HG02938 (cell line): ENCODE measurements at regions not wholly inside any gene's neighbourhood (a gene's known extent, or its start where the extent isn't known, plus 50 kb on each side); places are given as distances from the start of the nearest gene placed in this dataset.

Experiments
- ATAC-seq: cut with Tn5 transposase; IDR thresholded peaks from one replicate; pipeline ENCODE4 v1.9.1; 2021; ENCODE audit warnings: mild to moderate bottlenecking, moderate library complexity; ENCODE audit not compliant: unreplicated experiment

DNA sequence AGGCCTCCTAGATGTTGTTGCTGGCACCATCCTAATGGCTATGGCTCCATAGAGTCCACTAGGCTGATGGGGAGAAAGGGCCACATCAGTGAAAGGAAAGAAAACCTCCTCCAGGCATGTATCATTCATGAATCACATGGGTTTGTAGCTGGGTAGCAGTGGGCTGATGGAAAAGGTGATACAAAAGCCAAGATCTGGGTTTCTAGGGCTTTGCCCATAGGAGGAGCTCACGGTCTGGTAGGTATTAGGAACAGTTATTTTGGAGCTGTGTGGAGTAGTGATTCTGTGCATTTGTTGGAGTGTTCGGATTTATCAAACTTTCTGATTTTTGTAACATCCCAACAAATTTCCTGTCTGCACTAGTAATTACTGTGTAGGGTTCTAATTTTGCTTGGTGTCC, 259.2 kb downstream of the SLC4A3 start:
- no peak for ATAC-seq

DNA sequence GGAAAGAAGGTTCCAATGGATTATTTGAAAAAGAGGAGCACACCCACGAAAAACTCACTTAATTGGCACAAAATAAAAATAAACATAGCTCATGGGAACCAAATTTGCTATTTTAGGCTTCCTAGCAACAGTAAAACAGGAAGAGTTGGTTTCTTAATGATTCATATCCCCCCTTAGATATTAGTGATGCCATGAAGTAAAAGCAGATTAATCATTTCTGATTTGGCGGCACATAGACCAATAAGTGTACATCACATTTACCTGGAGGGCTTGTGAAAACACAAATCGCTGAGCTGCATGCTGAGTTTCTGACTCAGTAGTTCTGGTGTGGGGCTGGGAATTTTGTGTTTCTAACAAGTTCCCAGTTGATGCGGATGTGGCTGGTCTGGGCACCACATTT, 260.4 kb downstream of the SLC4A3 start:
- no peak for ATAC-seq

DNA sequence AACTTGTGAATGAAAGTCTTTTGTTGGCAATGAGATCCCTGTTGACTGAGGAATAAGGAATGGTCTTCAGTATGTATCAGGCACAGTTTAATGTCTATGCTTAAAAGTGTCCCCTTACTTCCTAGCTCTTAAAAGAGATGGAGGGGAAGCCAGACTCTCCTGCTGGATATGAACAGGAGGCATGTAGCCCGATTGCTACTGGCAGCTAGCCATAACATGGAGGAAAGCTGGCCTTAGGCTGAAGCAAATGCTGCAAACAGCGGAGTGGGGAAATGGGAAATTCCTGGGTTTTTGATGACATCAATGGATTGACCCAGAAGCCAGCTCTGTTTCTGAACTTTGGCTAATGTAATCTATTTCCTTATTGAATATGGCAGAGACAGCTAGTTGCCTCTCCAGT, 266.1 kb downstream of the SLC4A3 start:
- ATAC-seq, result no peak

DNA sequence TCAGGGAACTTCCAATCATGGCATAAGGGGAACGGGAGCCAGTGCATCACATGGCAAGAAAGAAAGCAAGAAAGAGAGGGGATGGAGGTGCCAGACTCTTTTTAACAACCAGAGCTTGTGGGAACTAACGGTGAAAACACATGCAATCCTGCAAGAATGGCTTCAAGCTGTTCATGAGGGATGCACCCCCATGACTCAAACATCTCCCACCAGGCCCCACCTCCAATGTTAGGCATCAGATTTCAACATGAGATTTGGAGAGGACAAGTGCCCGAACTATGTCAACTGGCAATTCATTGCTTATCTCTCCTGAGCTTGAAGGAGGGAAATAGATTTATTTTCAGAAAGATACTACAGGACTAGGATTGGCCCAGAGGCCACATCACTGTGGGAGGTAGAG, 270.0 kb downstream of the SLC4A3 start:
- no peak for ATAC-seq

DNA sequence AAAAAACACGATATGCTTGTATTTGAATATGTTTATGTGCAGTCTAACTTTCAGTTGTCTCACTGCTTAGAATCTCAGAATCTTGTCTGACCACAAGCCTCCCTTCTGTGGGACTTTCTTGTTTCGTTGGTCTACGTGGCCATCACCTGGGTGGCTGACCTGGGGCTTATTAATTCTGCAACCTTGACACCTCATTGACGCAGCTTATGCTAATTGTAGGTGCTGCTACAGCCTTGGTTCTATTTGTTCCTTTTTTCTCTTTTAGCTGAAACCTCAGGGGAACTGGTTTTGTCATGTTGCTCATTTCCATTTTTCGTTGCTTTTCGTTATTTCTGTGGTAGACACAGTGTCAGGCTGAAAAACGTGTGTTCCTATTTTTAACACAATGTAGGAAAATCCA, 273.7 kb downstream of the SLC4A3 start:
- peak; percentile 77 for ATAC-seq

DNA sequence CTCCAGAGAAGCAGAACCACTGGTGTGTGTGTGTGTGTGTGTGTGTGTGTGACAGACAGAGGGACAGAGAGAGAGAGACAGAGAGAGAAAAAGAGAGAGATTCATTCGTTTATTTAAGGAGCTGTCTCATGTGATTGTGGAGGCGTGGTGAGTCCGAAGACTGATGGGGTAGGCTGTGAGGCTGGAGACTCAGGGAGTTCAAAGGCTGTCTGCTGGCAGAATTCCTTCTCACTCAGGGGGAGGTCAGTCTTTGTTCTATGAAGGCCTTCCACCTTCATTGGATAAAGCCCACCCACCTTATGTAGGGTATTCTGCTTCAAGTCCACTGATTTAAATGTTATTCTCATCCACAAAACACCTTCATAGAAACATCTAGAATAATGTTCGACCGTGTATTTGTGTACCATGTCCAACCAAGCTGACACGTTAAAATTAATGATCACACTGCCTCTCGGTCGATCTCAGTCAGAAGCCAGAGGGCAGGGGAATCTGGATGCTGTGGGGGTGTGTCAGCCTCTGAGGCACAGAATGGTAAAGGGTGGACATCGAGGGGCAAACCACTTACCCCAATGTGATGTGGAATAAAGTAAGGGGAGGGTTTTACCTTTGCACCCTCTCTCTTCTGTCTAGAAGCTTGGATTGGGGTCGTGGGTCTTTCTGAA, 275.6 kb downstream of the SLC4A3 start:
- no peak for ATAC-seq

DNA sequence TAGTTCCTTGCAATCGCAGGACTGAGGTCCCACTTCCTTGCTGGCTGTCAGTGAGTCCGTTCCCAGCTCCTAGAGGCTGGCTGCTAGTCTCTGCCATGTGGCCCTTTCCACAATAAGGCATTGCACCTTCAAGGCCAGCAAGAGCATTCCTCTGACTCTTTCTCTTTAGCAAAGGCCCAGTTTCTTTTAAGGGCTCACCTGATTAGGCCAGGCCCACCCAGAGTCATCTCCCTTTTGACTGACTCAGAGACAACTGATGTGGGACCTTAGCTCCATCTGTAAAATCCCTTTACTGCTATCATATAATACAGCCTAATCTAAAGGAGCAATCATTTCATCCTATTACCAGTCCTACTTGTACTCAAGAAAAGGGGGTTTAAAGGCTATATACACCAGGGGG, 278.2 kb downstream of the SLC4A3 start:
- no peak for ATAC-seq

DNA sequence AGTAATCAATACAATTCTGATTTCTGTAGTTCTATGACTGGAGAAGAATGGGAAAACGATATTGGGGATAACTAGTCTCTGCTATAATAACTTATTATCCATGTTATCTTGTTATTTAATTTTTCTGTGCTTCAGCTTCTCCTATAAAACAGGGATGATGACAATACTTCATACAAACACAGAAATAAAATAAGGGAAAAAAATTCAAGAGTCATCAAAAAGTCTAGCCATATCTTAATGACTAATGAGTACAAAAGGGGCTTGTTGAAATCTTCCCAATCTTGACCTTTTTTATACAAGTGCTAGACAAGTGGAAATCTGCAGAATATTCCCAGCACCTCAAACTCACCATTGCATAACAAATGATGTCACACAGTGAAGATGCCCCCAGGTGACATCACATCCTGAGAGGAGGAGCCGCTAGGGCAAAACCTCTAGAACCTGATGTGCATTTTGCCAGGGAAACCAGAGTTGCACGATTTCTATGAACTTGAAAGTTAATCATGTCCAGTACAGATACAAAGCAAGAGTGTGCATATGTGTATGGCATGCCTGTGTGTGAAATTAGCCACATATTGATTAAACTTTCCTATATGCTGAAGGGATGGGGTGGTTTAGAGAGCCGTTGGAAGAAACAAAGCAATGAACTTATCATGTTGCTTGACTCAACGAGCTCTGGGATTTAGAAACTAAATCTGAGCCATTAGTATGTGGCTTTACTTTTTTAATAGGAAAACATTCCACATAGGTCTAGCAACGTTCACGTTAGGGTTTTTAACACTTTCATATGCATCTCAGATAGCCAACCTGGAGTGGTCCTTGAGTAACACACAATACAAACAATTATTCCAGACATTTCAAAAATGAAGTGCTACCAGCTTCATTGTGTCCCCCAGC, 278.9 kb downstream of the SLC4A3 start:
- ATAC-seq, result no peak

DNA sequence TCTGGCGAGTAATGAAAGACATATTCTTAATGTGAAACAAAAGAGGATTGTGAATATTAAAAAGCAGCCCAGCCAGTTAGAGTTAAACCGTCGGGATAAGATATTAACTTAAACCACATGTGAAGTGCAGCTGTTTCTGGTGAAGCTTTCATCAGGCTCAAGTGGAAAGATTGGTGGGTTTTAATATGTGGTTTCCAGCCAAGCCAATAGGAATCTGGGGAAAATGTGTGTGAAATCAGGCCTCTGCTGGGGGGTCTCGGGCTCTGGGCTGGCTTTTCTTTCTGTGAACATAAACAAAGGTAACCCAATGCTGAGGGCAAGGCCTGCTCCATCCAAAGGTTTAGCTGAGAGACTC, 279.6 kb downstream of the SLC4A3 start:
- ATAC-seq, result no peak

DNA sequence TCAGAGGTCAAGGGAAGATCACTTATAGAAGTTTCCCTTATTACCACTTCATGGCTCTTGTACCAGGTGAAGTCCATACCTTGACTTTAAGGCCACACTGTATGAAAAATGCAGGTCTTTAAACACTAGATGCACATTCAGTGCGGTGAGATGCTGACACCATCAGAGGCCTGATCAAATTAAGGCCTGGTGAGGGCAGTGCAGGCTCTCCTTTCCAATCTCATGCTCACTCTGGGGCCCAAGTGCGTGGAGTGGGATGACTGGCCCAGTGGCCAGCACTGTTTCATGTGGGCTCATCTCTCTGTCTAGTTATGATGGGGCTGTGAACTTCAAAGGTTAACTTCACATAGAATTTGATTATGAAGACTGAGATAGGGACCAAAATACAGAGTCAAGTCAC, 281.1 kb downstream of the SLC4A3 start:
- ATAC-seq, result no peak

DNA sequence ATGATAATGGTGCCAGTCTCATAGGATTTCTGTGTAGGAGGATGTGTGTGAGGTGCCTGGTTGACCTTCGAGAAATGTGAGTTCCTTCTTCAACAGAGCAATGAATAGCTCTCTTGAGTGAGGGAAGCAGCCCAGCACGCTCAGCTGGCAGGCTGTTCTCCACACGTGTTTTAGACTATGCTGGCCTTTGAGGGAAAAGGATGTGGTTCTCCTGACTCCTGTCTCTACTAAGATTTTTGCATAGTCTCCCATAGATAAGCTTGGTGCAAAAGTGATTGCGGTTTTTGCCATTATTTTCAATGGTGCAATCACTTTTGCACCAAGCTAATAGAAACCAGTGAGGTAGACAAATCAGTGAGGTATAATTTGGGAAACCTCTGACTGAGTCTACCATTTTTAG, 284.1 kb downstream of the SLC4A3 start:
- ATAC-seq, result no peak

DNA sequence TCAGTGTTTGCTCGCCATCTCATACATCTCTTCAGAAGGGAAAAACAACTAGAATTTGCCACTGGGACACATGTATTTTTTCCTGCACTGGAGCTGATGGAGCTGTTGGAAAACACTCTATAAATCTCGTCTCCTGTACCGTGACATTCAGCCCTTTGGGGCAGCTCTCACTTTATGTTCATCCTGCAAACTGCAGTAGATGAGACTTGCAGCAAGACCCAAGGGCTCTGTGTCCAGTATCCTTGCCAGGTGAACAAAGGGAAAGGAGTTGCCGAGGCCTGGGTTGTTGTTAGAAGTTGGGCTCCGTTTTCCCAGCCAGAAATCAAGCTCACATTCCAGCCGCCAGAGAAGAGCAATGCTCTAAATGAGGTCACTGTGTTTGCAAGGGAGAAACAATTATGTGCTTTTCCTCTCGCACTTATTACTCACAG, 285.1 kb downstream of the SLC4A3 start:
- no peak for ATAC-seq

DNA sequence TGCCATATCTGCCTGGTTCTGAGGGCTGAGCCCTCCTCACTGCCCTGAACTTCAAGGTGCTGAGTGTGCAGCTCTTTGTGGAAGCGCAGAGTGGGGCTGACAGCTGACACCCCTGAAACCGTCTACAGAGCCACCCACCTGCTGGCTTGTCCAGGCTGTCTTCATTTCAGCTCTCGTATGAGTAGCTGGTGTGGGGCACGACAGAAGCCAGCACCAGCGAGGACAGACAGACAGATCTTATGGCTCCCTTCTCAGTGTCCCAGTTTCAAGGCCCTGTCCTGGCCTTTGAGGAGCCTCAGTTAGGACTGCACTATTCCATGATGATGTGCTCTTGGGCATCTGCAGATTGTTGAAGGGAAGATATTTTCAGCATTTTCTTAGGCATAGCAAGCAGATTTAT, 287.1 kb downstream of the SLC4A3 start:
- ATAC-seq, result no peak

DNA sequence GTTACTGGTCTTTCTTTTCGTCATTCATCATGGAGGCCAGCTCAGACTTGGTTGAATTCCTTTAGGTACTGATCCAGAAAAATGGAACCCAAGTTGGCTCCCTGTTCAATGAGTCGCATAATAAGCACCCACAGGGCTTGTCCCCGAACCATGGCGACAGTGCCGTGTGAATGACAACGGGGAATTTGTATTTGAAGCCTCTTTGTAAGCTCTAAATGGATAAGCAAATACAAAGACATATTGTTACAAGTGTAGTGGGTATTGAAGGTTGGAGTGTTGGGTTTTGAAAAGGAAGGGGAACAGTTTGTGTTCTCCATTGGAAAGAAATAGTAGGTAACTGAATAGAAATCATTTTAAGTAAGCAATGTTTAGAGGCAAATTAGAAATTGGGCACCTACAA, 288.9 kb downstream of the SLC4A3 start:
- ATAC-seq, result no peak

DNA sequence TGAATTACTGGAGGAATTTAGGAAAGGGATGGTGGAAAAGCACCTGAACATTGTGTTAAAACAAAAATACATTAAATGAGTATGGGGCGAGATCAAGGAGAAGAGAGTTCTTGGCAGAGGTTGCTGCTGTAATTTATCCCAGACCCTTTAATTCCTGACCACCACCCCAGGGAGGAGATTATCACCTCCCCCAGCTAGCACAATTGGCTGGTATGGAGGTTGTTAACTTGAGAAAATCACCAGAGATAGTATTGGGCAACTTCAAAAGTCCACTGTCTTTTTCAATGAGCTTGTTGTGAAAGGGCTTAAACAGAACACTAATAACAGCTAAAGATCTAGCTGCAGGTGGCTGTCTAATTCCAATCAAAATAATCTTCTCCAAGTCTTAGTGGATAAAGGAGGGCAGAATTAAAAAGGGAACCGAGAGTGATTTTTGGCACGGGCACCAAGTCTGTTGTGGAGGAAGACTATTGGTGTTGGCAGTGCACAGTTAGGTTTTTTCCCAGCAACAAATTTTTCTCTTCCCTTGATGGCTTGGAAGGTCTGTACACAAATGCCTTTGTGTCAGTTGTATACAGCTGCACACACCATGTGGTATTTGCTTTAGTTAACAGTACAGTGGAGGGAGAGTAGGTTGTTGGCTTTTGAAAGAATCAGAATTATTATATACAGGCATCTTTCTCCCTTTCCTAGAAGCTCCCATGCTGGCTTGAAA, 289.5 kb downstream of the SLC4A3 start:
- no peak for ATAC-seq

DNA sequence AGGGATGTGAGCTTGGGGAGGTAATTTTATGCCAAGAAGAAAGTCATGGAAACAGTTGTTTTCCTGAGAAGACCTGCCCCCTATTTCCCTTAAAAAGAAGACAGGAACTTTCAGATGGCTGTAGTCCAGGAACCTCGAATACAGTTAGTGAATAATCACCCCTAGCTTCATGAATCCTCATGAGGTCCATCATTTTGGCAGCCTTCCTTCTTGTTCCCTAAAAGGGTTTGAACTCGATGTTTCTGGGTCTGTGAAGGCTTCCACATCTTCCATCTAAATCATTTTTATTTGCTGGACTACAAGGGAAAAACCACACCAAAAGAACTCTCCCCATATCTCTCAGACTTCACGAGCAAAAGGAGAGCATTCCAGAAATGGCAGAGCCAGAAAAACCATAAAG, 290.8 kb downstream of the SLC4A3 start:
- ATAC-seq, result no peak

DNA sequence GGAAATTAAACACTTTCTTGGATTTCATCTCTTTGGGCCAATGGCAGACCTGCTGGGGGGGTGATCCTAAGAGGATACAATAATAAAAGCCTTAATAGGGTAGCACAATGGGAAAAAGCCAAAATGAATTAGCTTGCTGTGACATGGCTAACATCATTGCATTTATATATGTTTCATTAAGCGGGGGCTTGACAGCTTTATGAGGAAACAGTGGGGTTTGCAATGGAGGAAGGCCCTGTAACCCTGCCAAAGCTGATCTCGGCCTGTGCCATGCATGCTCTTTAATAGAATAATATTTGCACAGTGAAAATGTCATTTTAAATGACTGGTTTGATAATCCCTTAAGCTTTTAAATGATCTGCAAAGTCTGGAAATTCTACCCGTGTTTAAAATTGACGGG, 291.5 kb downstream of the SLC4A3 start:
- no peak for ATAC-seq

DNA sequence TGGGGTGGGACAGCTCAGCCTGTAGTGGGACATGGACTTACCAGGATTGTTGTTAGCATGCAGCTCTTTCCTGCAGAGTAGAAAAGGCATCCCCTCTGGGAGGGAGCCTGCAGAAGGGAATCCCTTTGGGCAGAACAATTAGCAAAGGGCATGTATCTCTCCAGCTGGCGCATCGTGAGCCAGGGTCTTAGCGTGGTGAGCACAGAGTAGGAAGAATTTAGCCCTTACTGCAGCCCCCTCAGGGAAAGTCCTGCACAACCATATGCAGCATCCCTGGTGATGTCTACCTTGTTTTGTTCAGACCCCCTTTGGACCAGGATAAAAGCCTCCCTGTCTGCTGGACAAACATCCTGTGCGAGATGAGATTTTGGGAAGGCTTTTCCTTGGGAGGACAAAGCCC, 292.1 kb downstream of the SLC4A3 start:
- no peak for ATAC-seq

DNA sequence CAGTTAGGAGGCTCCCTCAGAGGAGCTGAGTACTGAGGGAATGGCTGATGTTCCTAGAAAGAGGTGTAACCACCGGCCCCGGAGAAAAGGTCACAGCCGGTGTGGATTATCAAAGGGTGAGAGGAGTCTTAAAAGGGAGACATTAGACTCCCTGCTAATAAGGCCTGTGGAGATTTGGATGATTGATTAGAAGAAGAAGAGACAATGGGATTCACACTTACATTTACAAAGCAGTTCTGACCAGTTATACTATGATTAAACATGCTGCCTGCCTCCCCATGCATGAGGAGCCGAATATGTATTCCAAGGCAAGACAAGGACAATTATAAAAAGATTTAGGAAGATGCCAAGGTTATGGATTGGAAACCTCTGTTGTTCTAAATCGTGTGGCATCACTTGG, 302.4 kb downstream of the SLC4A3 start:
- ATAC-seq, result no peak

DNA sequence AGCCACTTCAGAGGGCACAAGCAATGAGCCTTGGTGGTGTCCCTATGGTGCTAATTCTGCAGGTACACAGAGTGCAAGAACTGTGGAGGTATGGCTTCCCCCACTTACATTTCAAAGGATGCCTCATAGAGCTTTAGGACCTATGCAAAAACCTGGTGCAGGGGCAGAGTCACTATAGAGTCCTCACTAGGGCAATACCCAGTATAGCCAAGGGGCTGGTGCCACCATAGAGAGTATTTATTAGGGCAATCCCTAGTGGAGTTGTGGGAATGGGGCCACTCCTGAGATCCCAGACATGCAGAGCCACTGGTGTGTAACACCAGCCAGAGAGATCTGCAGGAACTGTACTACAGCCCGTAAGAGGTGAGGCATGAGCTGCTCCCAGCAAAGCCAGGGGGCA, 312.2 kb downstream of the SLC4A3 start:
- no peak for ATAC-seq

DNA sequence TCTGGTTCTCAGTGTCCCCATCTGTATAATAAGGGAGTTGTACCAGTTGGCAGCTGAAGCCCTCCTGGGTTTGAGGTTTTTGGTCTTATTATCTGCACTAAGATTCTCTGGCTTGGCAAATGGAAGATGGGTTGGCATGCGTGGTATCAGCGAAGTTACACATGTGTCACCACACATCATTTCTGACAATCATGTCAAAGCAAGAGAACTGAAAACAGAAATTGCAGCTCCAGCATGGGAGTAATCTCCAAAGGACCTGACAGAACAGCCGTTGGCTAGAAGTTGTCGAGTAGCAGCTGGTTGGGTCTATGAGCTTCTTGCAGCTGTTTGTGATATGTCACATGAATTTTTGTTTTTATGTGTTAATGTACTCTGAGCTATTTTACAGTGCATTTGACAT, 317.4 kb downstream of the SLC4A3 start:
- ATAC-seq, result no peak

DNA sequence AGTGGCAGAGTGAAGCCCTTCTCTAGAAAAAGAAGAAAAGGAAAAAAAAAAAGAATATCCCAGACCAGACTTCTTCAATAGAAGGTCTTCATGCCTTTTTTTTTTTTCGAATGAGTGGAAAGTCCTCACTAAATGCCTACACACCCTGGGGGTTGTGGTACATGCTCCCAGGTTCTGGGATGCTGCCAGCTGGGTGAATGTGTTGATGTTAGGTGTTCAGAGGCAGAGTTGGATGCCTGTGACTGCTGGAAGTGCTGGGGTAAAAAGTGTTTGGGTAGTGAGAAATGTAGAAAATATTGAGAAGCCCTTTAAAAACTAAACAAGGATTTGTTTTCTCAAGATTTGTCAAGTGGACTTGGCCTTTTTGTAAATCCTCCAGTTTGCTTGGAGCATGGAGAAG, 318.6 kb downstream of the SLC4A3 start:
- ATAC-seq, result no peak
